K562 (cell line): ENCODE measurements at regions not wholly inside any gene's neighbourhood (a gene's known extent, or its start where the extent isn't known, plus 50 kb on each side); places are given as distances from the start of the nearest gene placed in this dataset.

Experiments
- ATAC-seq: fragments of 200-7000 bp; cut with Tn5 transposase; 3 replicates; pipeline ENCODE4 v1.9.1; 2020; ENCODE audit warnings: moderate library complexity
- BruUV-seq: library from RNA; stranded (reverse); fragments of 400-500 nt; replicated peaks from 2 replicates; lab custom pipeline; 2021; lab: Mats Ljungman, UMichigan
- CTCF ChIA-PET: fragments of 300-600 bp; formaldehyde crosslinking; extraction: SDS; loops from one replicate; lab custom pipeline; 2021; ENCODE audit warnings: low intra/inter-chr PET ratio; lab: Yijun Ruan, JAX
- POLR2A ChIA-PET: fragments of 300-600, 350-650 bp; sonication (Branson Sonifier 250); formaldehyde crosslinking; extraction: SDS; loops from one replicate; lab custom pipeline; 2021; ENCODE audit warnings: antibody characterized with exemption, inconsistent platforms; lab: Yijun Ruan, JAX
- DNase-seq, 4 experiments: peaks; one replicate each; pipeline versions ENCODE4 v3.0.0 to v3.0.0-alpha.2; 2011 to 2018; ENCODE audit warnings: low spot score in 3 of 4, mixed read lengths in 3 of 4; ENCODE audit errors: extremely low read depth in 1 of 4
- FAIRE-seq: peaks from 2 replicates; lab custom pipeline; 2011; peaks lifted over from hg19 to GRCh38; lab: Jason Lieb, UNC
- H2AFZ ChIP-seq: 2 replicates; pipeline ENCODE4 v1.6.0; 2011; ENCODE audit warnings: low read depth, low read length, control low read depth, inconsistent platforms
- H3K27ac ChIP-seq: fragments of 200-600 bp; 3 replicates; pipeline ENCODE4 v1.8.0; 2011; ENCODE audit warnings: low read depth, mild to moderate bottlenecking, control low read depth, inconsistent platforms, low read length, moderate library complexity, mixed read lengths; ENCODE audit errors: extremely low read depth
- H3K27me3 ChIP-seq, 2 experiments: fragments of 300-600 bp in 1 of 2; 2 replicates in 1 of 2; 3 replicates in 1 of 2; pipeline versions ENCODE4 v1.6.0 to v1.8.0; 2011; ENCODE audit warnings: inconsistent platforms in 2 of 2, low read length in 2 of 2, mild to moderate bottlenecking in 1 of 2, mixed read lengths in 1 of 2, moderate library complexity in 1 of 2; ENCODE audit not compliant: control insufficient read depth in 2 of 2, insufficient read depth in 2 of 2
- H3K36me3 ChIP-seq: fragments of 300-600 bp; 3 replicates; pipeline ENCODE4 v1.8.0; 2011; ENCODE audit warnings: mild to moderate bottlenecking, low read length, inconsistent platforms; ENCODE audit not compliant: control insufficient read depth, insufficient read depth
- H3K4me1 ChIP-seq, 2 experiments: fragments of 200-600 bp in 1 of 2; replicated peaks in 1 of 2; 2 replicates in 1 of 2; 3 replicates in 1 of 2; pipeline versions ENCODE4 v1.5.1 to v1.8.0; 2011; ENCODE audit warnings: inconsistent platforms in 2 of 2, low read length in 2 of 2, mild to moderate bottlenecking in 1 of 2, mixed read lengths in 1 of 2, moderate library complexity in 1 of 2; ENCODE audit not compliant: control insufficient read depth in 2 of 2, insufficient read depth in 2 of 2
- H3K4me2 ChIP-seq: 2 replicates; pipeline ENCODE4 v1.6.1; 2011; ENCODE audit warnings: low read length, control low read depth, inconsistent platforms, mixed read lengths; ENCODE audit not compliant: insufficient read depth
- H3K4me3 ChIP-seq: fragments of 200-600 bp; sonication (generic), shearing (Covaris generic); 2 replicates; pipeline ENCODE4 v1.5.1; 2016; ENCODE audit warnings: control low read depth, inconsistent platforms
- H3K79me2 ChIP-seq: fragments of 200-600 bp; 3 replicates; pipeline ENCODE4 v1.8.0; 2011; ENCODE audit warnings: low read length, inconsistent platforms; ENCODE audit not compliant: control insufficient read depth, insufficient read depth
- H3K9ac ChIP-seq, 2 experiments: 2 replicates each; pipeline versions ENCODE4 v1.6.0 to v1.6.1; 2011; ENCODE audit warnings: low read depth in 2 of 2, low read length in 2 of 2, control low read depth in 1 of 2, inconsistent platforms in 1 of 2, mild to moderate bottlenecking in 1 of 2, mixed read lengths in 1 of 2; ENCODE audit not compliant: insufficient read depth in 1 of 2
- H3K9me1 ChIP-seq: one replicate; pipeline ENCODE4 v1.6.0; 2011; ENCODE audit warnings: inconsistent platforms, mild to moderate bottlenecking, low read length, moderate library complexity; ENCODE audit not compliant: control insufficient read depth, insufficient read depth
- H3K9me3 ChIP-seq: replicated peaks from 2 replicates; pipeline ENCODE4 v1.5.1; 2011; ENCODE audit warnings: low read depth, low read length, inconsistent platforms; ENCODE audit not compliant: control insufficient read depth, insufficient read depth
- H4K20me1 ChIP-seq: replicated peaks from 2 replicates; pipeline ENCODE4 v1.6.1; 2011; ENCODE audit warnings: low read length, inconsistent platforms, mixed read lengths; ENCODE audit not compliant: control insufficient read depth, insufficient read depth
- ARID1B ChIP-seq: fragments of 450-650 bp; IDR thresholded peaks from 2 replicates; pipeline ENCODE4 v1.6.1; 2016; ENCODE audit warnings: antibody characterized with exemption, mild to moderate bottlenecking, inconsistent platforms
- CHCHD3 ChIP-seq: fragments of 250-450 bp; sonication (Bioruptor Pico); IDR thresholded peaks from 2 replicates; pipeline ENCODE4 v2.1.2; 2022; ENCODE audit warnings: mild to moderate bottlenecking
- DMBX1 ChIP-seq: fragments of 250-450 bp; sonication (Bioruptor Pico); IDR thresholded peaks from 2 replicates; pipeline ENCODE4 v1.8.0; 2022; ENCODE audit warnings: inconsistent platforms, mild to moderate bottlenecking, moderate library complexity, borderline replicate concordance
- E2F6 ChIP-seq, 2 experiments: IDR thresholded peaks; 2 replicates each; pipeline ENCODE4 v1.6.1; 2011; ENCODE audit warnings: borderline replicate concordance in 1 of 2, control low read depth in 1 of 2, low read depth in 1 of 2, low read length in 1 of 2, mild to moderate bottlenecking in 1 of 2, mixed read lengths in 1 of 2, moderate library complexity in 1 of 2; ENCODE audit not compliant: insufficient read depth in 1 of 2, insufficient read length in 1 of 2, poor library complexity in 1 of 2, severe bottlenecking in 1 of 2; ENCODE audit errors: extremely low read depth in 1 of 2
- FOXO4 ChIP-seq: fragments of 450-650 bp; formaldehyde crosslinking; IDR thresholded peaks from 2 replicates; pipeline ENCODE4 v1.4.0; 2020; ENCODE audit warnings: mild to moderate bottlenecking, moderate library complexity
- GABPB1 ChIP-seq: sonication (generic); formaldehyde crosslinking; IDR thresholded peaks from 2 replicates; pipeline ENCODE4 v1.8.0; 2022; ENCODE audit warnings: mild to moderate bottlenecking, missing genetic modification reagents
- HEY1 ChIP-seq: fragments of 250-450 bp; sonication (Bioruptor Pico); IDR thresholded peaks from 2 replicates; pipeline ENCODE4 v1.5.0; 2020; ENCODE audit warnings: mild to moderate bottlenecking, moderate library complexity, borderline replicate concordance
- KLF16 ChIP-seq: IDR thresholded peaks from 2 replicates; pipeline ENCODE4 v1.6.1; 2016; ENCODE audit warnings: antibody characterized with exemption
- LEF1 ChIP-seq: fragments of 450-650 bp; IDR thresholded peaks from 2 replicates; pipeline ENCODE4 v1.6.1; 2016; ENCODE audit warnings: mild to moderate bottlenecking
- NR4A1 ChIP-seq, 2 experiments: fragments of 250-450 bp in 1 of 2; fragments of 450-650 bp in 1 of 2; sonication (Bioruptor Pico) in 1 of 2; IDR thresholded peaks; 2 replicates each; pipeline versions ENCODE4 v1.4.0 to v1.6.1; 2016 to 2020; ENCODE audit warnings: mild to moderate bottlenecking in 2 of 2, missing compliant biosample characterization in 1 of 2, missing genetic modification characterization in 1 of 2, moderate library complexity in 1 of 2
- RBM15 ChIP-seq: fragments of 200-400 bp; formaldehyde crosslinking; IDR thresholded peaks from 2 replicates; pipeline ENCODE4 v1.6.1; 2018; ENCODE audit warnings: mild to moderate bottlenecking, low read length, moderate library complexity; ENCODE audit not compliant: insufficient read depth
- YY1 ChIP-seq, 3 experiments: IDR thresholded peaks; 2 replicates each; pipeline ENCODE4 v1.6.1; 2011; ENCODE audit warnings: low read length in 2 of 3, mild to moderate bottlenecking in 2 of 3, moderate library complexity in 2 of 3, borderline replicate concordance in 1 of 3, control low read depth in 1 of 3, low read depth in 1 of 3; ENCODE audit not compliant: insufficient read depth in 3 of 3, insufficient replicate concordance in 2 of 3, control insufficient read depth in 1 of 3, insufficient read length in 1 of 3; ENCODE audit errors: extremely low read depth in 1 of 3
- ZNF584 ChIP-seq: fragments of 200-800 bp; sonication (Bioruptor generic); IDR thresholded peaks from 2 replicates; pipeline ENCODE4 v1.6.1; 2016; ENCODE audit warnings: low read depth, mild to moderate bottlenecking, missing genetic modification characterization, missing compliant biosample characterization
- WGBS: fragments of 100-300 bp; shearing (Covaris generic); methylation state at CpG from one replicate; pipeline ENCODE4 v1.1.6; 2016; ENCODE audit warnings: low coverage, mixed read lengths; ENCODE audit not compliant: insufficient coverage; ENCODE audit errors: missing lambda C conversion rate; 5-methylcytosine and 5-hydroxymethylcytosine counted together
- in situ Hi-C: fragments of 300-500 bp; cut with MboI; formaldehyde crosslinking; loops from 4 replicates; pipeline ENCODE4 v1.15.0; 2018; ENCODE audit warnings: inconsistent platforms, mixed read lengths
- intact Hi-C: fragments of 100-400 bp; cut with micrococcal nuclease; formaldehyde crosslinking; loops from 2 replicates; pipeline ENCODE4 v1.14.2; 2022

- H2AFZ ChIP-seq, result no peak overlapping the region
- ChIA-PET CTCF (no interaction called here), POLR2A (interaction anchor here (0.7 kb wide), 1 partner anchor 27 kb away, joined by 3 read pairs; no protein-coding TSS in a partner anchor)
- H3K4me2 ChIP-seq, result no peak overlapping the region
- BruUV-seq, result no TSS peak
- no peak overlapping the region for H3K9ac ChIP-seq
- H3K27me3 ChIP-seq, result no peaks in the 10 kb centered on the region
- FAIRE-seq, result no peak
- 31% methylated on average over 3 of the region's 3 CpGs for WGBS
- H3K27ac ChIP-seq, result no peak overlapping the region
- in situ Hi-C loops, result no loop called here
- H3K4me3 ChIP-seq, result no peak overlapping the region
- intact Hi-C loops, result no loop called here
- H3K9me3 ChIP-seq, result no peaks in the 10 kb centered on the region
- H4K20me1 ChIP-seq, result no peaks in the 10 kb centered on the region
- H3K4me1 ChIP-seq, result no peaks in the 10 kb centered on the region
- ATAC-seq, result no peak
- H3K9me1 ChIP-seq, result no peaks in the 10 kb centered on the region
- DNase-seq, result no peak
- no peaks in the 10 kb centered on the region for H3K36me3 ChIP-seq
- H3K79me2 ChIP-seq, result no peaks in the 10 kb centered on the region
- TF ChIP-seq ARID1B (no peak), LEF1 (no peak), ZNF584 (CRISPR knock-in tag) (no peak), FOXO4 (CRISPR knock-in tag) (no peak), KLF16 (no peak), DMBX1 (no peak), NR4A1 (CRISPR knock-in tag; IDR thresholded peaks at IDR 0.05) (no peak), NR4A1 (tag; IDR thresholded peaks at IDR 0.05) (no peak), GABPB1 (CRISPR knock-in tag) (no peak), RBM15 (no peak), HEY1 (CRISPR knock-in tag) (no peak), YY1 (IDR thresholded peaks at IDR 0.05; ENCODE audit: borderline replicate concordance in 1 of 3, control insufficient read depth in 1 of 3, extremely low read depth in 1 of 3, insufficient read depth in 3 of 3, insufficient read length in 1 of 3, insufficient replicate concordance in 2 of 3, low read depth in 1 of 3, low read length in 2 of 3) (no peak), E2F6 (IDR thresholded peaks at IDR 0.05; ENCODE audit: borderline replicate concordance in 1 of 2, extremely low read depth in 1 of 2, insufficient read depth in 1 of 2, insufficient read length in 1 of 2, low read depth in 1 of 2, low read length in 1 of 2, poor library complexity in 1 of 2, severe bottlenecking in 1 of 2) (no peak), CHCHD3 (no peak)
These were observed 131.7 kb upstream of the ELL2 start for GRCh38 chr5:96093340-96093739.
